ENCODE measurements at regions not wholly inside any gene's neighbourhood (a gene's known extent, or its start where the extent isn't known, plus 50 kb on each side); places are given as distances from the start of the nearest gene placed in this dataset.

DNA sequence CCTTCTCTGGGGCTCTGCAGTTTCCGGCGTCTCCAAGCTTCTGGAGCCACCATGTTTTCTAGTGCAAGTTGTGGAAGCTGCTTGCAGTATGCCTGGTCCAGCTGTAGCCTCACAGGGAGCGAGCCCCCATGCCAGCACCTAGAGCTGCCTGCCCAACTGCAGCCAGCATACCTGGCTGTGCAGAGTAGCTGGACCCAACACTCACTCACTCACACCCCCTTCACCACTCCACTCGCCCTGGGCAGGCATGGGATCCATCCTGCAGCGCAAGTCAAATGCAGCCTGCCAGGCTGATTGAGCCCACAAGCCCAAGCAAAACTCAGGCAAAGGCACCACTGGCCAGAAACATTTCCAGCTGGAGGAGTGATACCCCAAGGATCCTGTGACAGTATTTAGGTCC lies 797.3 kb downstream of the SLC16A7 start:
- DNase-seq = no peak

DNA sequence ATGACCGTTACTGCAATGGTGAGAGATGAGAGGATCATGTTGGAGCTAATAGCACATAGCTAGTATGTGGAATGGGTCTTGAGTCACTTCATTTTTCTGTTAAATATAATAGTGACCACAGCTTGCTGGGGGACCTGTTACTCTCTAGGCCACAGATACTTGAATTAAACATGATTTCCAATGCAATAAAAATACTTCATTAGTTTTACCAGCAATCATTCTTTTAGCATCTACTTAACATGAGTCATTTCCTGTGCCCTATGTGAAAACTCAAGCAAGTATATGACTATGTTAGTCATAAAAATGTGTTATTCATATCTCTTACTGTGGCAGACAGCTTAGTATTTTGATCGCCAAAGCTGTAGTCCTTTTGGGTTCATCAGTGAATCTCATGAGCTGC lies 798.8 kb downstream of the SLC16A7 start:
- no peak for DNase-seq

DNA sequence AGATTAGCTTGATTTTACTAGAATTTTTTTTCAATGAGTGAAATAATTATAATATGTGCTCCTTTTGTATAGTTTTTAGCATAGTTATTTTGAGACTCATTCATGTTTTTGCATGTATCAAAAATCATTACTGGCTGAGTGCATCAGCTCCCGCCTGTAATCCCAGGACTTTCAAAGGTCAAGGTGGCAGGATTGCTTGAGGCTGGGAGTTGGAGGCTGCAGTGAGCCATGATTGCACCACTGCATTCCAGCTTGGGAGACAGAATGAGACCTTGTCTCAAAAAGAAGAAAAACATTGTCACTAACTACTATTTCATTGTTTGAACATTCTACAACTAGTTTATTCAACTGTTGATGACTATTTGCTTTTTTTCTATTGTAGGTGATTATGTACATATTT lies 802.7 kb downstream of the SLC16A7 start:
- no peak for DNase-seq

DNA sequence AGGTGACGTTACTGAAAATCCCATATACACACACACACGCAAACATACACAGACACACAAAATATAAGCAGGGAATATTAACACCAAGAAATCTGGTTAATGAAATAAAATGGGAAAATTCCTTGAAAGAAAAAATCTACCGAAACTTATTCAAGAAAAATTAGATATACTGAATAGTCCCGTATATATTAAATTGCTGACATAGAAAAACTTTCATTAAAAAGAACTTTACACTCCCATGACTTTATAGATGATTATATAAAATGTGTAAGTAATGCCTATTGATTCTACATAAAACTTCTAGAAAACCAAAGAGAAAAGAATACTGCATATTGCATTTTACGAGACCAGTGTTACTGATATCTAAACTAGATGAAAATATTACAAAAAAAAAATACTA lies 803.2 kb downstream of the SLC16A7 start:
- DNase-seq = no peak

DNA sequence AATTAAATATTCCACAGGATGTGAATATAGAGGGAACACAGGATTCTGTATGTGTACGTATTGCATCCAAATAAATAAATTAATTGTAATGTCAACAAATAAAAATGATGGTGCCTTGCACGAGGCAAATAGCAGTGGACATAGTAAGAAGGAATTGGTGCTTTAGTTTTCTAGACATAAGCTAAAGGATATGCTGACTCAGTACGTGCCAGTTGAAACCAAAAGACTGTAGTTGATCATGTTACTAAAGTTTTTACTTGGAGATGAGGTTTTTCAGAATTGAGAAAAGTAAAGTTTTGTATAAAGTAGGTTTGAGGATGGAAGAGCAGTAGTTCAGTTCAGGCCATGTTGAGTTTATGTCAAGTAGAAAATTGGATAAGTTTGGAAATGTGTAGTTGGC lies 807.2 kb downstream of the SLC16A7 start:
- no peak for DNase-seq

DNA sequence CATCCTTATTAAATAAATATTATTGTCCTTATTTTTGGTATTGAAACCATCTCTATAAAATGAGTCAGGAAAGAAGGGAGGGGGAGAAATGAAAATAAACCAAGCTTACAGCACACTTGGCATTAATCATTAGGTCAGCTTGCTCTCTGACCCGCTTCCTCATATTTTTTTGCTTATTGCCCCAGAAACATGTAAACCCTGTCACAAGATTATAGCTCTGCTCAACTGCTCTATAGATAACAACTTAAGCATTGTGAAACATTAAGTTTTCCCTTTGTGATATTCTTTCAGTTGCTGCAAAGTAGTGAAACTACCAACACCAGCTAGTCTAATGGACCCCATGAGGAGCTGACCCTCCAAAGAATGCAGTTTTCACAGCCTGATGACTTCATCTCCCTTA lies 819.5 kb downstream of the SLC16A7 start:
- DNase-seq = no peak

DNA sequence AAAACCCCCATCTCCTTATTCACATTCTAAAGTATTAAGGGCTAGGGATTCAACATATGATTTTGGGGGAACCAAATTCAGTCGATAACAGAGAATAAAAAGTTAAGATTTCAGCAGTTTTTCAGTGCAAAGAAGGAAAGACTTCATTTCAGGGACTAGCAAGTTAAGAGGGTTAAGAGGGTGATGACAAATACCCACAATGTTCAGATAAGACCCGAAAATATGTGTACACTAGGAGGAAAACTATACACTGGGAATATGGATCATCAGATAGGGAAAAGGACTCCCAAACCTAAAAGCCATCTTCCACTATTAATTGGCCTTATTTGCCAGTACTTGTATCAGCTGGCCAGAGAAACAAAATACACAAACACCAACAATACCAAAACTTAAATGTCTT lies 824.2 kb downstream of the SLC16A7 start:
- DNase-seq = no peak

DNA sequence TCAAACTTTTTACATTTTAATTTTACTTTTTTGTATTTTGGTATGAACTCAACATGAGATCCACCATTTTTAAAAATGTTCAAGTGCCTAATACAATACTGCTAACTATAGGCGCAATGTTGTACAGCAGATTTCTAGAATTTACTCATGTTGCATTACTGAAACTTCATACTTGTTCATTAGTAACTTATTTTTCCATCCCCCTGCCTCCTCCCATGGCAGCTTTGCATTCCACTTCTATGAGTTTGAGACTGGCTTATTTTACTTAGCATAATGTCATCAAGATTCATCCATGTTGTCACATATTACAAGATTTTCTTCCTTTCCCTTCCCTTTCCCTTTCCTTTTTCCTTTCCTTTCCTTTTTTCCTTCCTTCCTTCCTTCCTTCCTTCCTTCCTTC lies 825.9 kb downstream of the SLC16A7 start:
- no peak for DNase-seq

DNA sequence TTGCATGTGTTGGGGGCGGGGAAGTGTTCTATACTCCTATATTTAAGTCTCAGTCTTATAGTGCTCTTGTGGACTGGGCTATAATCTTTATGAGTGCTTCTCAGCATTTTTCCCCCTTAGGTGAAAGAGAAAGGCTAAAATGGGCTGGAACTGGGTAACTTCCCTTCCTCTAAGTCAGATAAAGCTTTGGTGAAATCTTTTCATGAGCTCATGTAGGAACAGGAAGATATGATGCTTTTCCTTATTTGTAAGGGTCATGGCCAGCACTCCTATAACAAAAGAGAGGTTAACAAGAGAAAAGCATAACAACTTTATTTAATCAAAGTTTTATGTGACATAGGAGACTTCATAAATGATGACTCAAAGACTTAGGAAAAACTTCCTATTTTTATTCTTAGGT lies 841.5 kb downstream of the SLC16A7 start:
- no peak for DNase-seq

DNA sequence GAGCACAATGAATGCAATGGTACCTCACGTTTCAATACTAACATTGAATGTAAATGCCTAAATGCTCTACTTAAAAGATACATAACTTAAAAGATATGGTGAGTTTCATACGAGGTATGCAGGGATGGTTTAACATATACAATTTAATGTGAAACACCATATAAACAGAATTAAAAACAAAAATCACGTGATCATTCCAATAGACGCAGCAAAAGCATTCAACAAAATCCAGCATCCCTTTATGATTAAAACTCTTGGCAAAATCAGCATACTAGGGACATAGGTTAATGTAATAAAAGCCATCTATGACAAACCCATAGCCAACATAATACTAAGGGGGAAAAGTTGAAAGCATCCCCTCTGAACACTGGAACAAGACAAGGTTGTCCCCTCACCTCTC lies 845.7 kb downstream of the SLC16A7 start:
- no peak for DNase-seq

DNA sequence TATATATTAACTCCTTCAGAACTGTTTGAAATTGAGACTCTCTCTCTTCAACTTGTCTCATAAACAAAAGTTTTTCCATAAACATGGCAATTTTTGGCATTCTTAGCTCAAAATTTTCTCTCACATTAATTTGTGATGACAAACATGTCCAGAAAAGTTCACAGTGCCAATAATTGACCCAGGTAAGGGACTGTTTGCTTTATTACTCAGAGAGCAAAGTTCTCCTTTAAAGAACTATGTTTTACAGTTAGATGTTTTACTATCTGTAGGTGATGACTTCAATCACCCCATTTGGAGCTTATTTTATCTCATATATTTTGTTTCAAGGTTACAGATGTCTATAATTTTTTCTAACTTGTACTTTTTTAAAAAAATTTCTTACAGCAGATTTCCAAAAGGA lies 855.6 kb downstream of the SLC16A7 start:
- no peak for DNase-seq

DNA sequence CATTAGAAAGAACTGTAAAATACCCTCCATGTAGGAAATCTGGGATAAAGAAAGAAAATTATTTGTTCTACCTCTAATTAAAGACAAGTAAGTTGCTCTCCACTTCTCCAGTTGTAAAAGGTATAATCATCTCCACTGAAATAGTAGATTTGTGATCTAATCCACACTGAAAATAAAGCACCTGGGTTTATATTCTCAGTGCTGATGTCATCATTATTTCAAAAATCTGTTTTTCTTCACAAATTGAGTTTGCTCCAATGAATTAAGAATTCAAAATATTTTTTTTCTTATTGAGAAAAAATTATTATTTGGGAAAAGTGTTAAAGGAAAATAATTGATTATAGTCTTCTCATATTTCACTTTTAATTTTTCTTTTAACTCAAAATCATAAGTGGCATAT lies 869.2 kb downstream of the SLC16A7 start:
- no peak for DNase-seq

DNA sequence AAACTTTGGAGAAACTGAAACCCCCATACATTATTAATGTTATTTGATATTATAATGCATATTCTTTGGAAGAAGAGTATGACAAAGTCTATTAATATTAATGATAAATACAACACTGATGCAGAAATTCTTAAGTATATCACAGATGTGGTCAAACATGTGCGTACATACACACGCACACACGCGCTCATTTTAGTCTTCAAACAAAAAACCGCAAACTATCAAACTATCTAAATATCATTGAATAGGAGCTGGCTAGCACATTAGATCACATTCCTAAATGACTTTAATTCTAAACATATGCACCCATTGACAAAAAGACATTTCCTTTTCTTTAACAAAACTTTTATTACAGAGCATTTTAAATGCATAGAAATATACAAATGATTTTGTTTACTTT lies 872.7 kb downstream of the SLC16A7 start:
- DNase-seq = no peak

DNA sequence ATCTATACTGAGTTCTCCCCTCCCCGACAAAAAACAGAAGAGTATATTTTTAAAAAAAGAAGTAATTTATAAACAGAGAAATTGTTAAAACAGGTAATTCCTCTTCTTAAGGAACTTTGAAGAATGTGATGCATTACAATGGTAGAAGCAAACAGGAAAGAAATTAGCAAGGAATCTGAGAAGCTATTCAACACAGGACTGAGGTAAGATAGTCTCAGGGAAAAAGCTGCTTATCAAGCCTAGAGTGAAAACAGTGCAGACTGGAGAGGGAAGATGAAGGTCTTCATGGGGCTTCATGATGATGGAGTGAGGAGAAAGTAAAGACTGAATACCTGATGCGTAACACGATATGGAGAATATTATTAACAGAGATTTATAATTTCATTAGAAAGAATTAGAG lies 880.0 kb downstream of the SLC16A7 start:
- DNase-seq = no peak

DNA sequence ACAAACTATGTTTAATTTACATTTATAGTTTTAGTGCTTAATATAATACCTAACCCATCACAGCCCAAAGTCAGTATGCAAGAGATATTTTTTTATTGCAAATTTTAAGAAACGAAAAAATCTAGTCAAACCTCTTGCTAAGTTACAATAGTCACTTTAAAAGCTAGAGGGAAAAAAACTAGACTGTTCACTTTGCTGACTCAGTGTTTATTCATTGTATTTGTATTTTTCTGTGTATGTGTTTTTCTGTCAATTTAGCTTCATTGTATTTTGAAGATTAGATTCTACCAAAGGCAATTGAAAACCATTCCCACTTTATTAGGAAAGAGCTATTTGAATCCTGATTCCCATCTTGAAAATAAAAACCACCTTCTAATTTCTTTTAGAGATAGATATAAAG lies 891.5 kb downstream of the SLC16A7 start:
- DNase-seq = no peak

DNA sequence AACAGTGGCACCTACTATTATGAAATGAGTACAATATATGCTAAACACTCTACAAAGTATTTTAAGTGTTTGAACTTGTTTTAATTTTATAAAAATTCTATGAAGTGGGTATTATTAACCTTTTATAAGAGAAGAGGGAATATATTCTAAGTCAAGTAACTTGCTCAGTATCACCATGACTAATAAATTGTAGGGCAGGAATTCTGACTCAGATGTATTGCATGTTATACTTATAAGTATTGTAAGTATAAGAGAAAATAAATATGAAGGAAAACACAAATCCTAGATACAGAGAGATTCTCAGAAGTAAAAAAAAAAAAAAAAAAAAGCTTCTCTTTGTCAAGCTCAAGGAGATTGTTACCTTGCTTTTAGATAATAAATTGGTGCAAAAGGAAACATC lies 893.2 kb downstream of the SLC16A7 start:
- DNase-seq = no peak

DNA sequence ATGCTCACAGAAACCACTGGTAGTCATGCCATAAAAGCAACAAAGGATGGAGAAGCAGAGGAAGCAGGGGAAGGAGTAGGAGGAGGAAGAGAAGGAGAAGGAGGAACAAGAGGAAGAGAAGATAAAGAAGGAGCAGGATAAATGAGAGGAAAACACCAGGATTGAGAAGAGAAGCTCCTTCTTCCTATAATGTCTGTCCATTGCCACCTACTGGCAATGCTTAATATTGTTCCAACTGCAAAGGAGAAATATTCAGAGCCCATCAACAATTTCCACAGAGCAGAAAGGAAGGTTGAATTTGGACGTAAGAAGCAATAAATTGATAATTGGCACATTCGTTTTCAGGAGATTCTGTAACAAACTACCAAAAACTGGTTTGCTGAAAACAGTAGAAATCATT lies 898.4 kb downstream of the SLC16A7 start:
- DNase-seq = peak; percentile 28

DNA sequence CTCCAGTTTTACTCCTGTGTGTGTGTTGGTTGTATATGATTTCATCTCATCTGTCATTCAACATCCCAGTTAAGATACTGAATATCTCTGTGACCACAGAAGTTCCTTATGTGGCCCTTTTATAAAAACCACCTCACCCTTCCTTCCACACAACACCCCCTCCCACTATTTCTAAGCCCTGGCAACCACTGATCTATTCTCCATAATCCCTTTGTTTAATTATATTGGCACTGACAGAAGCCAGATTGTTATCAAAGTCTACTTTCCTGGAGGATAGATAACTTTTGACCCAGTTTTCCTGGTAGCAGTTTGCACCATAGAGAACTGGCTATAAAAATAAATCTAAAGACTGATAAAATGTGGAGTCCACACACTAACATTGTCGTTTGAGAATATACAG lies 902.8 kb downstream of the SLC16A7 start:
- DNase-seq = no peak

DNA sequence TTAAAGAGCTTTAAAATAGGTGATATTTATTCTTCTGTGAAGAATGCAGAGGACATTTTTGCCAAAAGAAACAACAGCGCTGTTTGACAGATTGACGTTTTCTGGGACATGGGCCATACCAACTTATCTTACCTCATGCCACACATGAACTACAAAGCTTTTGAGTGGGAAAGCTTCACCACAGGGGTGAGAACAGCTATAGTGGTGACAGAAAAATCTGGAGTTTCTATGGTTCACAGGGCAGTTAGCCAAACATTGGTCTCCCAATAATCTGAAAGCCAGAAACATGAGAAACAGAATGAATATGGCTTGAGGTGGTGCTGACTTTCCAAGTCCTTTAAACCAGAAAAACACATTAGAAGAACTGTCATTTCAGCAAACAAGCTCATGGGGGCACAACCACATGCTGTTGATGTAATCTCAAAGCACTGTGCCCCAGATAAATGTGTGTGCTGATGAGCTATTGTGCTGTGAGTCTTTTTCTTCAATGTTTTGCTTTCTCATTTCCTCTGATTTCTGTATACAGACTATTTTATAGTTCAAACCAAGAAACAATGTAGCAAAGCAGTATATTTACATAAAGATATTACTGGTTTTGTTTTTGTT lies 905.4 kb downstream of the SLC16A7 start:
- DNase-seq = no peak

DNA sequence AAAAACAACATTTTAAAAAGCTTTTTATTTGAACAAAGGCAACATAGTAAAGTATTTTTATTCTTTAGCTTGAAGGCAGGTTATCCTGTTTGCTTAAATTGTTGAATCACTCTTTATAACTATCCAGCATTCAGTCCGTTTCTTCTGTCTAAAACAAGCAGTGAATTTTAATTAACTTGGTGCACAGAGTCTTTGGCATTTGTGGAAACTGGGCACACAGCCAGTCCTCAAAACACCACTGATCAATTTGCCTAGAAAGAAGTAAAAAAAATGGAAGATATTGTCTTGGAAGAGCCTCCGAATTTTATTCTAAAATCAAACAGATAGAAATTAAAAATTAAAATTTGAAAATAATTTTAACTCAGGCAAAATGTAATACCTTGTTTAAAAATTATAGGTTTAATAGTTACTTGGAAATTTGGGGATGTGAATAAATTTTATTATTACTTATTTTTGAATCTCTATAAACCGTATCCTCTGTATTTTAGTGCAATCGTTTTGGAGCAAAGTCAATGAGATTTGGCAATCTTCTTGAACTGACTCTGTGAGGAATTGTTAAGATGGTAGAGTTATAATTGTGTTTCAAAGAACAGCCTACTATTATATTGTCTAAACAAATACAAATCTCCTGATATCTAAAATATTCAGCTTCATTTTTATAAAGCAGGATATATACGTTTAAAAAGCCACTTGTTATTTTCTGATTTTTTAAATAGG lies 927.0 kb downstream of the SLC16A7 start:
- no peak for DNase-seq

DNA sequence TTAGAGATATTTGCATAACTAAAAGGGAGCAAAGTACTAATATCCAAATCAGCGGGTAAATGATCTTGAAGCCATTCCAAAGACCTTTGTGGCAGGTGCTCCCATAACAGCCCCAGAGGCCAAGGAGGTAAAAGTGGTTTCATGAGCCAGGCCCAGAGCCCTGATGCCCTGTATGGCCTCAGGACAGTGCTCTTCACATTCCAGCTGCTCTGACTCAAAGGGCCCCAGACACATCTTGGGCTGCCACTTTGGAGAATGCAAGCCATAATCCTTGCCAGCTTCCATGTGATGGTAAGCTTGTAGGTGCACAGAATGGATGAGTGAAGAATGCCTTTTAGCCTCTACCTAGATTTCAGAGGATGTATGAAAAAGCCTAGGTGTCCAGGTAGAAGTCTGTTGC lies 933.4 kb downstream of the SLC16A7 start:
- DNase-seq = no peak

DNA sequence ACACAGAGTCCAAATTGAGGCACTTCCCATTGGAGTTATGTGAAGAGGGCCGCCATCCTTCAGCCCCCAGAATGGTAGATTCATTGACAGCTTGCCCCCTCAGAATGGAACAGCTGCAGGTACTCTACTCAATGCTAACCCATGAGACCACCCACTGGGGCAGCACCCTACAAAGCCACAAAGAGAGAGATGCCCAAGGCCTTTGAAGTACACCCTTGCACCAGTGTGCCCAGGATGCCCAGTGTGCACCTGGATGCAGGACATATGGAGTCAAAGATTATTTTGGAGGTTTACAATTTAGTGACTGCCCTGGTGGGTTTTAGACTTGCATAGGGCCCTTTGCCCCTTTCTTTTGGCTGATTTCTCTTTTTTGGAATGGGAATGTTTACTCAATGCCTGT lies 933.9 kb downstream of the SLC16A7 start:
- DNase-seq = no peak

DNA sequence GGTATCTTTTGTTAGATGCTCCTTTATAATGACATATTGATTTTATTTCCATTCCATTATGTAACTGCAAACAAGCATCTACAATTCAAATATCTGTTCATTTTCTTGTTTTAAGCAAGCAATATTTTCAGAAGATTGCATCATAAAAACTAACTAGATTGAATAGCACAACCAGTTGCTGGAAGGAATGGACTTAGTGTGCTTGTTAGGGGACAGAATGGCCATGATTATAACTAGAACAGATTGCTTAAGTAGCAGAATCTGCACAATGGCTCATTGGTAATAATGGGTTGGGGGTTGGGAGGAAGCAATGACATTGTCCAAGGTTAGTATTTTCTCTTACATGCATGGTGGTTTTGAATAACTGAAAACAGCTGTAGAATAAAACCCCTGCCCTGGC lies 939.5 kb downstream of the SLC16A7 start:
- DNase-seq = no peak

DNA sequence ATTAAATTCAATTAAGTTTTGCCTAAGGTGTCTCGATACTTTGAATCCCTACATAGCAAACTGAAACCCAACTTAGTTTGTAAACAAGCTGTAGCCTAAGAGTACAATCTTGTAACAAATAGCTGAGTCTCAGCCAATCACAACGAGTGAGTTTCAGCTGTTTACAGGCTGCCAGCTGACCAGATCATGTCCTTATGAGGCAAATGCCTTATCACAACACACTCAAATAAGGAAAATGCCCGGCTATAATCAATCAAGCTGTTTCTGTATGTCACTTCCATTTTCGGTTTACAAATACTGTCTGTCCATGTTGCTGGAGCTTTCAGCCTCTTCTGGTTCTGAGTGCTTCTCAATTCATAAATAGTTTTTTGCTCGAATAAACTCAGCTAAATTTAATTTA lies 943.8 kb downstream of the SLC16A7 start:
- DNase-seq = no peak

DNA sequence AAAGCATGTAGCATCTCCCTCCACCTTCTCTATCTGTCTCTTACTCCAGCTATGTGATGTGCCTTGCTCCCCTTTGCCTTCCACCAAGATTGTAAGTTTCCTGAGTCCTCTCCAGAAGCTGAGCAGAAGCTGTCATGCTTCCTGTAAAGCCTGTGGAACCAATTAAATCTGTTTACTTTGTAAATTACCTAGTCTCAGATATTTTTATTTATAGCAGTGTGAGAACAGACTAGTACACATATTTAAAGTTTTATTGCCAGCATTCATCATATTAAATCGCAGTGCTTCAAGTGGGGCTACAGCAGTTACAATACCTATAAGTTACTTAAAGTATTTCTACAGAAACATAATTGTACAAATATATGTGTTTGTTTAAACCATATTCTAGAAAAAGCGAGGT lies 973.1 kb downstream of the SLC16A7 start:
- no peak for DNase-seq

All from NCI-H1417 treated with DMSO at 0.1 percent for 48 hours (cell line).